GM12875 (cell line): ENCODE measurements at regions not wholly inside any gene's neighbourhood (a gene's known extent, or its start where the extent isn't known, plus 50 kb on each side); places are given as distances from the start of the nearest gene placed in this dataset.

Experiments
- H3K4me3 ChIP-seq: one replicate; pipeline ENCODE4 v1.5.1; 2011; ENCODE audit warnings: low read depth, low read length, control low read depth
- CTCF ChIP-seq: IDR thresholded peaks from 2 replicates; pipeline ENCODE4 v1.5.1; 2011; ENCODE audit warnings: low read depth, mild to moderate bottlenecking, control low read depth, inconsistent platforms, low read length, moderate library complexity, borderline replicate concordance; ENCODE audit not compliant: insufficient read depth

GRCh38 chr4:108465886-108466500, 154.4 kb upstream of the RPL34 start:
- no peak overlapping the region for H3K4me3 ChIP-seq
- no peak for TF ChIP-seq CTCF

- no peak overlapping the region for H3K4me3 ChIP-seq
Measured at GRCh38 chr4:108458681-108459080, 161.7 kb upstream of the RPL34 start.

GRCh38 chr4:108454227-108454626, 166.1 kb upstream of the RPL34 start:
- H3K4me3 ChIP-seq, result no peak overlapping the region
- no peak for TF ChIP-seq CTCF

More at GRCh38 chr4:108458681-108459080, 161.7 kb upstream of the RPL34 start:
- no peak for TF ChIP-seq CTCF

- no peak overlapping the region for H3K4me3 ChIP-seq
- no peak for TF ChIP-seq CTCF
Measured at GRCh38 chr4:108453366-108453765, 167.0 kb upstream of the RPL34 start.

GRCh38 chr4:108450236-108450898, 170.0 kb upstream of the RPL34 start:
- H3K4me3 ChIP-seq, result no peak overlapping the region
- no peak for TF ChIP-seq CTCF

GRCh38 chr4:108449129-108449528, 171.2 kb upstream of the RPL34 start:
- H3K4me3 ChIP-seq, result no peak overlapping the region

More at GRCh38 chr4:108449129-108449528, 171.2 kb upstream of the RPL34 start:
- no peak for TF ChIP-seq CTCF
